GM21367 (cell line): ENCODE measurements at regions not wholly inside any gene's neighbourhood (a gene's known extent, or its start where the extent isn't known, plus 50 kb on each side); places are given as distances from the start of the nearest gene placed in this dataset.

Experiments
- ATAC-seq: cut with Tn5 transposase; IDR thresholded peaks from one replicate; pipeline ENCODE4 v1.9.1; 2021; ENCODE audit not compliant: unreplicated experiment

DNA sequence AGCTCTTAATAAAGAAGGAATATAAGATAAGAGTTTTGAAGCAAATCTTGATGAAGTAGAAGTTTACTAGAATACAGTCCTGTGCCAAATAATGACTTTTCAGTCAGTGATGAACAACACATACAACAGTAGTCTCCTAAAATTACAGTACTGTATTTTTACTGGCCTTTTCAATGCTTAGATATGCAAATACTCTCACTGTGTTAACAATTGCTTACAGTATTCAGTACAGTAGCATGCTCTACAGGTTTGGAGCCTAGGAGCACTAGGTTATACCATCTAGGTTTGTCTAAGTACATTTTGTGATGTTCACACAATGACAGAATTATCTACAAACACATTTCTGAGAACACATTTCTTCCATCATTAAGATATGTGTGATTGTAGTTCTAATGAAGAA is 316.7 kb upstream of the KLHL1 start:
- ATAC-seq = no peak

DNA sequence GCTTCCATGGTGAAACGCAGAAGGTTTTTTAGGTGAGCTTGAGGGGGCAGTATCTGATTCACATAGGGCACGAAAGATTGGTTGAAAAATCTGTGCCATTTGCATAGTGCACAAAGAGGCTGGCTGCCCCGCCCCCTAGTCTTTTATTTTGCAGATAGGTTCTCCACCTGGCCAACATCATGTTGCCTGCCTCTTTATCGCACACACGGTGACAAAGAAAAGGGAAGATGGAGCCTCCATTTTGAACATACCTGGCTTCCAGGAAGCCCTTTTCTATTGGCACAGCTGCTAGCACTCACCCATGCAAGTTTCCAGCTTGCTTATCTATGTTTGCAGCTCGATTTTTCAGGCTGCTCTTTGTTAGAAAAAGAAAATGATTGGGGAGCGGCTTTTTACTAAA is 316.2 kb upstream of the KLHL1 start:
- no peak for ATAC-seq

DNA sequence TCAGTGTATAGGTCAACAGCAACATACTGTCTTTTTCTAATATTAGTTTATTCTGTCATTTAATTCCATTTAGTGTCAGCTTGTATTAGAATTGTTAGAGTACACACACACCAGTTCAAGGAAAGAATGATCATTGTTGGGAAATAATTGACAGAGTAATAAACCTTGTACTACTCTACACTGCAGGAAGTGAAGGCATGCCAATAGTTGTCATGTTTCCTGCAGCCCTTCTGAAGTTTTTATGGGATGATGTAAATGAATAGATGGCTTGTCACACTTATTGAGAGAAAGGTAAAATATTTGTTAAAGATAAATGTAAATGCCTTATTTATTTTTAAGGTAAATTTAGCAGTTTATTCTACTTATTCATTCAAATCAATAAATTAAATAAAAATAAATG is 306.9 kb upstream of the KLHL1 start:
- no peak for ATAC-seq

DNA sequence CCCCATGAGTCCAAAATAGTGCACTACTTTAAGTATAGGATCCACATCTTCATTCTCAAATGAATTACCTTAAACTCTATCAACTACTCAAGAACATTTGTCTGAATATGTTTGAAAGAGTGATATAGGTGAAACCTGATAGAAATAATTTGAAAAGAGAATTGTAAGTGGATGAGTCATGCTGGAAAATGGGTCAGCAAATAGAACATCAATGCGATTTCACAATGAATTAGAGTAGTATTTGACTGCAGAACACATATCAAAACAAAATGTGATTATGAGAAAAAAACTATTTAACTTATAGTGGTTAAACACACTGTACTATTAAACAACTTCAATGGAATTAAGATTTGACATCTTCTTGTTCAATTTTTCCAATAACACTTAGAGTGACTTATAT is 300.6 kb upstream of the KLHL1 start:
- ATAC-seq = no peak

DNA sequence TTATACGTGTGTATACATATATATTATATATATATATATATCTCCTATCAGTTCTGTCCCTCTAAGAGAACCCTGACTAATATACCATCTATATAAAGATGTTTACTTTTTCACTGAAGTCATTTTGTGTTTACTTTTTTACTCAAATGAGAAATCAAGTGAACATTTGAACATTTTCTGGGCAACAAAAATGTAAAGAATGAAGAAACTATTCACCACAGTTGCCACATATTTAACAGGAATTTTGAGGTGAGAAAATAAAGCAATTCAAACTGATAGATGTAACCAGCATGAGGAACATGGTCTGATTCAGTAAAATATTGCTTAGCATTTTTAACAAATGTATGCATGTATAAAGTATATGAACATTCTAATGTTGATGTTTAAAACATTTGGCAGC is 299.2 kb upstream of the KLHL1 start:
- ATAC-seq = no peak

DNA sequence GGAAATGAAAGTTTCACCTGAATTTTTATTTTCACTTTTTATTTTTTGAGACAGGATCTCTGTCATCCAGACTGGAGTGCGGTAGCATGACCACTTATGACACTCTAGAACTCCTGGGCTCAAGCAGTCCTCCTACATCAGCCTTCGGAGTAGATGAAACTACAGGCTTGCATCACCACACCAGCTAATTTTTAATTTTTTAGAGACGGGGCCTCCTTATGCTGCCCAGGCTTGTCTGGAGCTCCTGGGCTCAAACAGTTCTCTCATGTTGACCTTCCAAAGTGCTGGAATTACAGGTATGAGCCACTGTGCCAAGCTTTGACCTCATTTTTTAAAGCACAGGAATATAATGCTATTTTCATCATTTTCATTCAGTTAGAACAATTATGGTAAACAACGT is 297.0 kb upstream of the KLHL1 start:
- no peak for ATAC-seq

DNA sequence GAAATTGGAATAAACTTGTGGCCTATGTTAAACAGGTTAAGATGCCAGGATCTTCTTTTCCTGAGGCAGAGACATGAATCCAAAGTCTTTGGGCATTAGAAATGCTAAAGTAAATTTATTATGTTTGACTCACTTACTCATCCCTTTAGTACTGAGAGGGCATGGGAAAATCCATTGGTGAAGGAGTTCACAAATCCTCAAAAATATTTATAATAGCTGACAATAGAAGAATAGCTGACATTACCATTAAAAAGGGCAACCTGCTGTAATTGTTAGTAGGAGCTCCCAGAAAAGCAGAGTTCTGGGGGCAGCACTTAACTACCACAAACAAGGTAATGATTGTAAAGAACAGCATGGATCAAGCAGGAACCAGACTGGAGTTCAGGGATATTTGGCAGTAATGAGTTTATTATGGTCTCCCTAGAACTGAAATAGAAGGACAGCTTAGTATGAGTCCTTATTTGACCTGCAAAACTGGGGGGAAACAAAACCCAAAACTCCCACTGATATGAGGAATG is 285.8 kb upstream of the KLHL1 start:
- ATAC-seq = no peak

DNA sequence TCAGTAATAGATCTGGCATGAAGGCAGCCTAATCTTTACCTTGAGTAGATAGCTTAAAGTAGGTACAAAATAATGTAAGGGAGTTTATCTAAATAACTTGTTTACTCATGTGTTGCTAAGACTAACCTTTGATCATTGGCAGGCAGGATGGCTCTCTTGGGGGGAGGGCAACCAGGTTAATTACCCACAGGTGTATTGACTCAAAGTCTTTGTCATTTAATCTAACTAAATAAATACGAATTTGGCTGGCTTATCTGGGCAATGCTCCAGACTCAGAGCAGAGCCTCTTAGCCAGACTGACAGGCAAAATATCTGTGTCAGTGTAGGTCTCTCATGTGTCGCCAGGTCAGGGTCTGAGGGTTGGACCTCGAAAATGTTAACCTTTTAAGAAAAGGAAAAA is 283.4 kb upstream of the KLHL1 start:
- ATAC-seq = no peak

DNA sequence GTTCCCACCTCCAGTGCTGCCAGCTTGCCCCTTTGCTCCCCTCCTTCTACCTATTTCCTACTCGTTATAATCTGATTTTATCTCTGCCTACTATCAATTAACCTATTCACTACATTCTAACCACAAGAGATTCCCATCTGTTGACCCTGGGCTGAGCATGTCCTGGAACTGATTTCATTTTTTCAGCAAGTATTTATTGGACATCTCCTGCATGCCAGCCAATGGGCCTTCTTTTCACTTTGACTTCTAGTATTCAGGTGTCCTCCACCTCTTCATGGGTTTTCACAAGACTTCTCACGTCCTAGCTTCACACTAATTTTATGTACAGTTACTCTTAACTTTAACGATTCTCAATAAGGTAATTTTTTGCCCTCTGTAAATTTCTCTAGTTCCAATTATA is 282.7 kb upstream of the KLHL1 start:
- ATAC-seq = no peak

DNA sequence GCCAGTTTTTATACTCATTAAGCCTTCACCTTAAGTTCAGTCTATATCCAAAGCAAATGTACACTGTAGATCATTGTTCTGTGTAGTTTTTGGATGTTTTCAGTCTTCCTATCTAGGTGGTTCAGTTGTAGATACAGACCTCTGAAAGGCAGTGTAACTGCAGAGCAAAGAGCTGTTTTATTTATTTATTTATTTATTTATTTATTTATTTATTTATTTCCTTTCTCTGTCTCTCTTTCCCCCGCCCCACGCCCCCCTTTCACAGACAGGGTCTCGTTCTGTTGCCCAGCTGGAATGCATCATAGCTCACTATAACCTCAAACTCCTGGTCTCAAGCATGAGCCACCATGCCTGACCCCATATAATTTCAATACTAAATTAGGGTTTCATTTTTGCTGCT is 281.8 kb upstream of the KLHL1 start:
- no peak for ATAC-seq

DNA sequence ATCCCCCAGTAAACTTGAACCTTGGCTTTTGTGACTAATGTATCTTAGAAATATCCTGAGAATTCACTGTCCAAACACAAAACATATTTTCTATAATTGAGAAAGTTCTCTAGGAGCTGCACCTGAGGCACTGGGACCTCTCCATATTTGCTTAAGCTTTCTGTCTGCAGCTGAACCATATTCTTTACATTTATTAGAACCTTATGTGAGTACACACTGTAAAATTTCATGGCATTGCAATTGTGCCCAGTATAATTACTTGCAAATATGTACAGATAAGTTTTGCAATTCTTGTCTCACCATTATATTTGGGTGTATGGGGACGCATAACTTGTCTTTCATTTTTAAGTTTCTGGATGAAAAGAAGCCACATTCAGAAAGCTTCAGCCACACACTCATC is 280.7 kb upstream of the KLHL1 start:
- no peak for ATAC-seq

DNA sequence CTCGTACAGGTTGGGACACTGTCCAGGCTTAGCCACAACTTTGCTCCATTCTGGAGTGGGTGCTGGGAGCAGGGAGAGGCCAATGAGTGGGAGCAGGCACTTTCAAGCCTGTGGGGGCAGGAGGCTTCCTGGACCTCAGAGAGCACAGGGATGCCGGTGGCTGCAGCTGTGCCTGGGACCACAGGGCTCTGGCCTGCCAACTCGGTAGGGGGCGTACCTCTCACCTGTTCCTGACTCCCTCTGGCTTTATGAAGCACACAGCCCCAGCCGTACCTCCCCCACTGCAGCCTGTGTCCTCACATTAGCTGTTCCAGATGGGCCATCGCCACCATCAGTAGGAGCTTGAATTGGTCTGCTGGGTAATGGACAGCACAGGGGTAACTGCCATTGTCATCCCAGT is 278.7 kb upstream of the KLHL1 start:
- no peak for ATAC-seq

DNA sequence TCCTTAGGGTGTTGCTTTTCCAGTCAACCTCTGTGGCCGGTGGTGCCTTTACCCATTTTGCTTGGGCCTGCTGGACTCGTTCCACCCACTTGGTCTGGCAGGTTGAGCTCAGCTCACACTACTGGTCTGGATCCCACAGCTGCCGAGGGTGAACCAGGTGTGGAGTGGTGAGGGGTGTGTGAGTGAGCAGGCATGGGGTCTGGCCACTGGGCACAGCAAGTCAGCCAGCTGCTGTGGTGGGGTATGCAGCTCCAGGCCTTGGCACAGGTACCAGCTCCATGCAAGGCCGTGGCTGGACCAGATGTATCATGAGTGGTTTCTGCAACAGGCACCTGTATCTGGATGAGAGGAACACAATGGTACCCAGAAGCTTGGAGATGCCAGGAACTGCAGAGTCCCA is 277.6 kb upstream of the KLHL1 start:
- no peak for ATAC-seq

DNA sequence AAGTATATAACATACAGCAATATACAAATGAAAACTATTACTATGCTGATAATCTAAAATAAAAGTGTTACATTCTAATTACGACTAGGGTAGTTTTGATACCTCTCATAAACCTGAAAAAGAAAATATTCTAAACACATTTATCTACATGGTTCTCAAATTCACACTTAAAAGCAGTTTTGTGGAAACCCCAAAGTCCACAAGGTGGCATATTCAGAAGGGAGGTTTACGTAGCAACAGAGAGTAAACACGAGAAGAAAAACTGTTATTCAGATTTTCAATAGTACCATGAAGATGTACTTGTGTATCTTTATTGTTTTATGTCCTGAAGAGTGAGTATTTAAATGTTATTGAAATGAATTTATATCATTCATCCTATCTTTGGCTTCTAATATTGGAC is 275.9 kb upstream of the KLHL1 start:
- no peak for ATAC-seq

DNA sequence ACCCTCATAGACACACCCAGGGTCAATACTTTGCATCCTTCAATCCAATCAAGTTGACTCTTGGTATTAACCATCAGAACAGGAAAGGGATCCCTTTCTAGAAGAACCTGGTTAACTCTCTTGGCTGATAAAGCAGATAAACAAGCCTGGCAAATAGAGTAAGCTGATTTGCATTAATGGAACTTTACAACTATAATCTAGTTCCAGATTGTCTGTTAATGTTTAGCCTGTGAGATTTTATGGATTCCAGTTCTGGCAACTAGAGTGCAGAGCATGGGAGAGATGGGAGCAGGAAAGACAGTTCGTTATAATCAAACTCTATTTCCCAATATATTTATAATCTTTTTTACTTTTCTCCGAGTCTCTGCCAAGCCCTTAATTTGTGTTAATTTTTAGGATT is 272.6 kb upstream of the KLHL1 start:
- ATAC-seq = no peak

DNA sequence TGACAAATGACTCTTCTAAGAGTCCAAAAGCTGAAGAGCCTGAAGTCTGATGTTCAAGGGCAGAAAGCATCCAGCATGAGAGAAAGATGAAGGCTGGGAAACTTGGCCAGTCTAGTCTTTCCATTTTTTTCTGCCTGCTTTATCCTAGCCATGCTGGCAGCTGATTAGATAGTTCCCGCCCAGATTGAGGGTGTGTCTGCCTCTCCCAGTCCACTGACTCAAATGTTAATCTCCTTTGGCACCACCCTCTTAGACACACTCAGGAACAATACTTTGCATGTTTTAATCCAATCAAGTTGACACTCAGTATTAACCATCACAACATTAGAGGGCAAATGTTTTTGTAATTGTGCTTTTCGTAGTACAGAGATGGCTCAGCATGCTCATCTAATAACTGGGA is 267.5 kb upstream of the KLHL1 start:
- no peak for ATAC-seq

DNA sequence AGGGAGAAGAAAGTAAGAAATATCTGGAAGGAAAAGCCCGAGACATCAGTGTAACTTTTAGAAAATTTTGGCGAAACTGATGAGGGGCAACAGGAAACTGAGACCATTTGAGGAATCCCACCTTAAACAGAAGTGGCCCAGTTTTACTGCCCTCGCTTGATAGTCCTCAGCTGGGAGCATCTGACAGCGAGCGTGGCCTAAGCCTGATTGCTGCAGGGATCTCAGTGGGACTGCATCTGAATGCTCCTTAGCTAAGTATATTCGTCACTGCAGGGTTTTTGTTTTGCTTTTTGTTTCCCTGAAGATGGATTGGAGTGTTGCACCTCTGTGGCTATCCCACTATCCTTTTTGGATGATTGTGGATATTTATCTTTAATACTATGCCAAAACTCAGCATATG is 262.7 kb upstream of the KLHL1 start:
- no peak for ATAC-seq

DNA sequence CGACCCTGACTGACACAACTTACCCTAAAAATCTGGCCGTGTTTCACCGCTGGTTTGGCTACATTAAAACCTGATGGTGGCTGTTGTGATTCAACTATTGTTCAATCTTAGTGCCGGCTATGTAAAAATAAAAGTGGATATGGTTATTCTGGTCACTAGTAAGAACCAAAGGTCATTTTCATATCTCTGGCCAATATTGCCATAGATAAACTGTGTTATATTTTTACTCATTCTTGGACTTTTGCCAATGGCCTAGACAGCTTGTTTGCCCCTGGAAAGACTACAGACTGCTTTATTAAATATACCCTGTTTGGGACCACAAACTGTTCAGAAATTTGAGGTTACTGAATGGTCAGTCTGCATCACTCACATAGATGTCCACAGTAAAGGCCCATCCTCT is 258.5 kb upstream of the KLHL1 start:
- no peak for ATAC-seq

DNA sequence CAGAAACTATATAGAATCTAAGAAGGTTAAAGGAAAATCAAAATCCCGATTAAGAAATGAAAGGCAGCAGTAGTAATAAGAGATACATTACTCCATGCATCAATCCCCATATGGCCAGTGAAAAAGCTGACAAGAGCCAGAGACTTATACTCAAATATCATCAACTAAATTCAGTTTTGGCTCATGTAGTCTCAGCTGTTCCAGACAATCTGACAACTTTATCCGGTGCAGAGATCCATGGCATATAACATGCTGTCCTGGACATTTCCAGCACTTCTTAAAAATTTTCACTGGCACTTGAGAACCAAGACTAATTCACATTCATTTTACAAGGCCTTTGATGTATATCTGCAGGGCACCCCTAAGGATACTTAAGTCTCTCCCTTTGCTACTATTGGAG is 255.7 kb upstream of the KLHL1 start:
- no peak for ATAC-seq

DNA sequence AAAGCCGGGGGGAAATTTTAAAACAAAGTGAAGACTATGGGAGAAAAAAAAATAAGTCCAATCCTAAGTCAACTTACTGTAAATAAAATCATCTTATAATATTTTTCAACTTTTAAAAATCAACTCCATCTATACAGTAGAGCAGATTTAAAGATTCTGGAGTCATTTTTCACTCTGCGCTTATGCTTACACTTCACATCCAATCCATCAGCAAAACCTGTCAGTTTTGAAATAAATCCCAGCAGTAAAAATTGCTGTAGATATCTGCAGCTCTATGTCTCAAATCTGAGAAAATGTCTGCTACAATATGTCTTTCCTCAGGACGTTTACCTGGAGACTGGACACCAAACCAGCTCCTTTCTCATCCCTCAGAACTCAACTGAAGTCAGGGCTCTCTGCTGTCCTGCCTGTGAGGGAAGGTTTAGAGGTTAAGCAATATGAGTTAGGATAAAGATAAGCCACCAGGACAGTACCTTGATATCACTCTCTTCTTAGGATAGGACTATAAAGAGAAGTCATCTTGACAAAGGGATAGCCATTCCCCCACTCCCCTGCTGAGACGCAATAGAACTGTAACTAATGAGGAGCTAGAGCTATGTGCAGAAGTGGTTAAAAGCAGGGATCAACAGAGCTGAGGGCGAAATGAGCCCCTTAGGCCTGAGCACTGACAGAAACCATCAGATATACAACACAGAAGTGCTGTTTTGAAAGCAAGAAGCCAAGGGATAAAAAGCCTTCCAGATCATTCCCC is 254.7 kb upstream of the KLHL1 start:
- no peak for ATAC-seq

DNA sequence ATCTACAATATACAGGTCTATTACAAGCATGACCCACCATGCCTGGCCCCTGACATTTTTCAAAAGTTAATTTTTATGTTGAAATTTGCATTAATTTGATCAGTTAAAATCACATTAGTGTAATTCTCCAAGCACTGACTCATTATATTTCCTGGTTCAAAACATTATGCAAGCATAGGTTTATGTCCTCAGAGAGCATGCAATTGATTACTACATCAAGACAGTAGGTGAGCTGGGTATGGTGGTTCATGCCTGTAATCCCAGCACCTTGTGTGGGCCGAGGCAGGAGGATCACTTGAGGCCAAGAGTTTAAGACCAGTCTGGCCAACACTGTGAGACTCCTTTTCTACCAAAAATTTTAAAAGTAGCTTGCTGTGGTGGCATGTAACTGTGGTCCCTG is 248.8 kb upstream of the KLHL1 start:
- no peak for ATAC-seq

DNA sequence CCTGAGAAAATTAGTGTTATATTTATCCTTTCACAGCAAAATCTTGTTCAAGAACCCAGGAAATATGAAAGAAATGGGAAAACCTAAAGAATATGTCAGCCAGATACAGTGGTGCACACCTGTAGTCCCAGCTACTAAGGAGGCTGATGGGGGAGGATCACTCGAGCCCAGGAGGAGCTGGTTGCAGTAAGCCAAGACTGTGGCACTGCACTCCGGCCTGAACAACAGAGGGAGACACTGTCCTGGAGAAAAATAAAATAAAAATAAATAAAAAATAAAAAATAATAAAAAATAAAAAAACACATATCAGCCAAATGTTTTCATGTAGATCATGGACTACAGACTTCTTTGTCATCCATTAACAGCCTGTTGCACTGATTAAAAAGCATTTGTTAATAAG is 244.8 kb upstream of the KLHL1 start:
- no peak for ATAC-seq

DNA sequence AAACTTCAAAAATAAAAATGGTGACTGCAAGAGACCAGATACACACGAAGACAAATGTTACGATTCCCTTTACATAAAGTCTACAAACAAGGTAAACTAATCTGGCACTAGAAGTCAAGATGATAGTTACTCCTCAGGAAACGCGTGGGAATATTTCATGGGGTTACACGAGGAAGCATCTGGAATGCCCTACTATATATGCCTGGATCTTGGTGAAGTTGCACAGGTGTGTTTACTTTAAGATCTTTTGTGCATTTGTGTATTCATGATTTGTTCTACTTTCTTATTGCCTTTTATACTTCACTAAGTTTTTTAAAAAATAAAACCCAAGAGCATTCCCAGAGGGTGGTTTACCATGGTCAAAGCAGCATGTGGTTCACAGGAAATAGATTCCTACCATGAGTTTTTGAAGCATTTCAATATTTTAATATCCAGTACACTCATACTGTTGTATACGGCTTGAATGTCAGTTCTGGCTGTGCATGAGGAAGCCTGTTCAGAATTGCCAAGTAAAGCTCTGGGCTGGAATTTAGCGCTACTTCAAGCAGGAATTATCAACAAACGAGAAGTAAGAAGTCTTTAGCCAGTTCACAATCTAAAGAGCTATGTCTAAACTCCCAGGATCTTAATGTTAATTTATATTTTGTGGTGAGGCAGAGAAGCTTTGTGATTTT is 239.8 kb upstream of the KLHL1 start:
- ATAC-seq = no peak
